ENCODE measurements at regions not wholly inside any gene's neighbourhood (a gene's known extent, or its start where the extent isn't known, plus 50 kb on each side); places are given as distances from the start of the nearest gene placed in this dataset.

DNA sequence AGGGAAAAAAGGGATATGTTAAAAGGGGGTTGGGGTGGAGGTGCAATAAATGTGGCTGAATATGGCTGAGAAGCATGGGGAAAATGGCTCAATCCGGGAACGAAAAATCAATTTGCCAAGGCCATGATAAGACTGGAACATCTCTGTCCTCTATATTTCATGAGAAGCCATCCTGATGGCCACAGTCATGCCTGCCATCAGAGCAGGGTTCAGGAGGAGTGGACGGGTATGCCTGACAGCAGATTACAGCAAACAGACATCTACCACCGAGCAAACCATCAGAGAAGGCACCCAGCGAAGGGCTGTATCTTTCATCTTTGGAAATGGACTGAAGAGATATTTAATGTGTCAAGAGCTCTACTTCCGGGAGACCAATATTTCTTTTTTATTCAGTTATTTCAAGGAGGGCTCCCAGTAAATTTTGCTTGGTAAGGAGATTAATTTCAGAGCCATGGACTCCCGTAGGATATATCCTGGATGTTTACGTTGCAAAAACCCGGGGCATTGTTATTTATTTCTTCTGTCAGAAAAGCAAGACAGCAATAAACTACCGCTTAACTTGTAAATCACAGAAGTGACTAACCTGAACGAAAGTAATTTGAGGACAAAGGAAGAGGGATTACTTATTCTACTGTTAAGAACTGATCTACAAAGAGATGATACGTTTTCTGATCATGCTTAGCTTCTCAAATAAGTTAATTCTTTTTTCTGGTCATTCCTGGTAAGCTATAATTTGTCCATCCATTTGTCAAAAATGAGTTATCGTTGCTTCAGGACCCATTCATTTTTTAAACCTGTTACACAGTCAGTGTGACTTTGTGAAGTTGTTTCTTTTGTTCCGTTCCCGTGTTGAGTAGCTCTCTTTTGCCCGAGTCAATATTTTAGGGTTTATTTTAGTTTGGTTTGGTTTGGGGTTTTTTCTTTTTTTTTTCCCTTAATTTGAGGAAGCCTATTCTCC lies 80.6 kb upstream of the CHD2 start:
- H3K27me3 ChIP-seq, result no peaks in the 10 kb centered on the region
- peaks cover 0 to 7% of the 10 kb centered on the region in 2 donors for H3K4me1 ChIP-seq
- intact Hi-C loops (cut with DNase I), result loop anchor here (1.0 kb wide), 1 partner anchor 13 kb away; no protein-coding TSS in a partner anchor
- TF ChIP-seq, protein P1, sequence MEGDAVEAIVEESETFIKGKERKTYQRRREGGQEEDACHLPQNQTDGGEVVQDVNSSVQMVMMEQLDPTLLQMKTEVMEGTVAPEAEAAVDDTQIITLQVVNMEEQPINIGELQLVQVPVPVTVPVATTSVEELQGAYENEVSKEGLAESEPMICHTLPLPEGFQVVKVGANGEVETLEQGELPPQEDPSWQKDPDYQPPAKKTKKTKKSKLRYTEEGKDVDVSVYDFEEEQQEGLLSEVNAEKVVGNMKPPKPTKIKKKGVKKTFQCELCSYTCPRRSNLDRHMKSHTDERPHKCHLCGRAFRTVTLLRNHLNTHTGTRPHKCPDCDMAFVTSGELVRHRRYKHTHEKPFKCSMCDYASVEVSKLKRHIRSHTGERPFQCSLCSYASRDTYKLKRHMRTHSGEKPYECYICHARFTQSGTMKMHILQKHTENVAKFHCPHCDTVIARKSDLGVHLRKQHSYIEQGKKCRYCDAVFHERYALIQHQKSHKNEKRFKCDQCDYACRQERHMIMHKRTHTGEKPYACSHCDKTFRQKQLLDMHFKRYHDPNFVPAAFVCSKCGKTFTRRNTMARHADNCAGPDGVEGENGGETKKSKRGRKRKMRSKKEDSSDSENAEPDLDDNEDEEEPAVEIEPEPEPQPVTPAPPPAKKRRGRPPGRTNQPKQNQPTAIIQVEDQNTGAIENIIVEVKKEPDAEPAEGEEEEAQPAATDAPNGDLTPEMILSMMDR (IDR thresholded peaks at IDR 0.05), result no peak
- H3K27ac ChIP-seq, result peak overlapping the region; percentile 81 to 89
- DNase-seq (ENCODE audit: low spot score in 2 of 2), result no peak
- no peaks in the 10 kb centered on the region for H3K9me3 ChIP-seq
- no peaks in the 10 kb centered on the region for H3K36me3 ChIP-seq
- peak overlapping the region; percentile 53 to 54 for H3K4me3 ChIP-seq

DNA sequence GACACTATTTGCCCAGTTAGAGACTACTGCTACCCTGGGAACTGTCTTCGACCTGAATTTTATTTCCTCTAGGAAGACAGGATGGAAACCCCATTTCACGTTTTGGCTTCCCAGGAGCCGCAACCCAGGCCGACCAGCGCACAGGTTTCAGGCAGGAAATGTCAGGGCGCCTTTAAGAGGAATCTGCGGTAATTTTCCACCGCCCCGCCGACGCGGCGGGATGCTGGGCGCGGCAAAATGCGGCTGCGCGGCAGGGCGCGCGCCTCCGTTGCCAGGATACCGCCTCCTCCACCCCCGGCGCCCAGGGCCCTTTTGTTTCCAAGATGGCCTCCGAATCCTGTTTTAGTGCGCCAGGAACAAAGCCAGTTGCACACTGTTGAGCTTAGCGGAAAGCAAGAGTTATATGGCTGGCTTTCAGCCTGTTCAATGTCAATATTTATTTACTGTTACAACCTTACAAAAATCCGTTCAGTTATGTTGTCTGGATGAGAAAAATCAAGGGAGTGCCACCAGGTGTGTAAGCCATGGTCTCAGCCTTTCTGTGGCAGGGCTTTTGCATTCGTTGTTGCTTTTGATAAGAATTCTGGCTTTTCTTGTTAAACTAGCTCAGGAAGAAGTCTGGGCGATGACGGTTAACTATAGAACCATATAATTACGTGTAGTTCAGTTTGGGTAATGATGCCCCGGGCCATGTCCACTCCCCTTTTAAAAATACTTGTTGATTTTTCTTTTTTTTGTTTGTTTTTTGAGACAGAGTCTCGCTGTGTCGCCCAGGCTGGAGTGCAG lies 79.7 kb upstream of the CHD2 start:
- peak; percentile 48 to 94 for DNase-seq (ENCODE audit: low spot score in 2 of 2)
- Histone ChIP-seq H3K4me1 (peaks cover 0 to 7% of the 10 kb centered on the region in 2 donors), H3K27me3 (no peaks in the 10 kb centered on the region), H3K27ac (peak overlapping the region; percentile 81 to 89), H3K4me3 (peak overlapping the region; percentile 53 to 54), H3K36me3 (no peaks in the 10 kb centered on the region), H3K9me3 (no peaks in the 10 kb centered on the region)
- intact Hi-C loops (cut with DNase I), result loop anchor here (1.0 kb wide), 1 partner anchor 12 kb away; no protein-coding TSS in a partner anchor
- TF ChIP-seq, protein P1 (IDR thresholded peaks at IDR 0.05), result no peak

DNA sequence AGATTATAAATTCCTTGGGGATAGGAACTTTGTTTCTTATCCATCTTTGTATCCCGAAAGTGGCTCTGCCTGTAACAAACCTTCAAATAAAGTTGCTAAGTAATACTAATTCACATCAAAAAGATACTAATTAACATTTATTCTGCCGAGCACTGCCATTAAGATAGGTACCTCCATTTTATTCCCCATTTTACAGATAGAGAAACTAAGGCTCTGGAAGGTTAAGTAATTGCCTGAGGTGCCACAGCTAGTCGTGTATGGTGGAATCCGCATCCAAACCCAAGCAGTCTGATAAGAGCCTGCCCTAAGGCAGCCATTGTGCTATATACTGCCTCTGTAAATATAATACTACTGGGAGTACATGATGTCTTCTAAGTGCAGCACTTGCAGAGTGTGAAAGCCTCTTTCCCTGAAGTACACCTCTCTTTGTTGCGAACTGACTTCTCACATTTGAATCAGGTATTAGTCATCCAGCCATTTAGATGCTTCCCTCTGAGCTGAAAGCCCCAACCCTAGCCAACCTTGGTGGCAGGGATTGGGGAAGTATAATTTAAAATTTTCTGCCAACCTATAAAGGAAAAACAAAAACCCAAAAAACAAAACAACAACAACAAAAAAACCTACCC lies 78.5 kb upstream of the CHD2 start:
- intact Hi-C loops (cut with DNase I), result no loop called here
- DNase-seq (ENCODE audit: low spot score in 2 of 2), result no peak
- Histone ChIP-seq H3K27ac (peak overlapping the region; percentile 52 to 81), H3K36me3 (no peaks in the 10 kb centered on the region), H3K27me3 (no peaks in the 10 kb centered on the region), H3K4me3 (no peak overlapping the region), H3K9me3 (no peaks in the 10 kb centered on the region), H3K4me1 (peaks cover 0 to 7% of the 10 kb centered on the region in 2 donors)
- TF ChIP-seq, protein P1 (IDR thresholded peaks at IDR 0.05), result no peak

DNA sequence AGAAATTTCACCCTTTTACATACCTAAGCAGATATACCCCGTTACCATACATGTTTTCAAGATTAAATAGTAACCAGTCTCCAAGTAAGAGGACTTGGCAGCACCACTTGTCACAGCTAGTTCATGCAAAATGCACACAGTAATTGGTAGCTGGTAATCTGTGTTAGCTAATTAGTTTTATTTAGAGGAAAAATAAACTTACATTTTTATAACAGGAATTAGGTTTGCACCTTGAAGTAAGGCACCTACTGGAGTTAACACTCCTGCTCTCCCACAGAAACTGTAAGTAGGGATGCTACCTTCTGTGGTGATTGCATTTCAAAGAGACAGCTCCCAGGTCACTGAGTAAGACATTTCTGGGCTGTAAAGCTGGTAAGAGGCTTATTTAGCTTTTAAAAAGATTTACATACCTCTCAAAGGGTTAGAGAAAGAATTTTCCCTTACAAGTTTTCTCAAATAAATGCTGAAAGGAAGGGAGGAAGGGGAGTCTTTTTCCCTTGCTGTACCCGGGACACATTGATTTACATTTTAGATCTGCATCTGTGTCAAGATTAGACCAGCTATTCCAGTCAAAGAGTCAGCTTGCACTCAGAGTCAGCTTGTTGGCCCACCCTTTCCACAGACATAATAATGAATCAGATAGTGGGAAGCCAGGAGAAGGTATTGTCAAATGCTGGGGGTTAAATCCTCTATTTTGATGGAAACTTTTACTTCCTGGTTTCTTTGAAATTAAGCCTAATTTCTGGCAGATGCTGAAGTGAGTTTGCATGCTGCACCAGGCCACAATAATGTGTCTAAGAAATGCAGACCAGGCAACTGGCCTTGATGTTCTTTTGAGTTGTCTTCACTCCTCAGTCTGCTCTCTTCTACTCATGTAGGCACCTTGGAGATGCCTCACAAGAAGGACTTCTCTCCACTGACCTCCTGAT lies 77.6 kb upstream of the CHD2 start:
- intact Hi-C loops (cut with DNase I), result no loop called here
- no peak overlapping the region for H3K4me3 ChIP-seq
- peak in 1 of 2 donors; percentile 13 for DNase-seq (ENCODE audit: low spot score in 2 of 2)
- no peaks in the 10 kb centered on the region for H3K27me3 ChIP-seq
- peaks cover 0 to 7% of the 10 kb centered on the region in 2 donors for H3K4me1 ChIP-seq
- H3K27ac ChIP-seq, result peak overlapping the region; percentile 52 to 81
- TF ChIP-seq, protein P1 (IDR thresholded peaks at IDR 0.05), result no peak
- H3K9me3 ChIP-seq, result no peaks in the 10 kb centered on the region
- H3K36me3 ChIP-seq, result no peaks in the 10 kb centered on the region

Data from ascending aorta (tissue), 2 donors.